ENCODE measurements at regions not wholly inside any gene's neighbourhood (a gene's known extent, or its start where the extent isn't known, plus 50 kb on each side); places are given as distances from the start of the nearest gene placed in this dataset.

DNA sequence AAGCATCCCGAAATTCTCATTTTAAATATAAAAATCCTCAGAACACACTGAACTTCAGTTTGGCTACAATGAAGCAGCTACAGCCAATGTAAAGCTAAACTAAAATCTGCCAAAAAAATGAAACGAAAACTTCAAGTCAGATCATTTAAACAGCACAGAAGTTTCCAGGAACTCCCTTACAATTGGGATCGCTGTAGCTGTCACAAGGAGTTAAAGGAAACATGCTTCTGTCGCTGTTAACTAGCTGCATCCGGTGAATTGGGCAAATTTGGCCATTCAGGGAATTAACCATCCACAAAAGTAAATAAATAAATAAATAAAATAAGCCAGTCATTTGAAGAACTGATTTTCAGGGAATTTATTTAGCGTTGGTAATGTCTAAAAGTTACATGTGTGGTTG, 77.0 kb upstream of the PEG3 start:
- TF ChIP-seq EZH2 (optimal IDR thresholded peaks at IDR 0.05; ENCODE audit: low read depth, low read length) = no peak
- TF ChIP-seq, protein P1, sequence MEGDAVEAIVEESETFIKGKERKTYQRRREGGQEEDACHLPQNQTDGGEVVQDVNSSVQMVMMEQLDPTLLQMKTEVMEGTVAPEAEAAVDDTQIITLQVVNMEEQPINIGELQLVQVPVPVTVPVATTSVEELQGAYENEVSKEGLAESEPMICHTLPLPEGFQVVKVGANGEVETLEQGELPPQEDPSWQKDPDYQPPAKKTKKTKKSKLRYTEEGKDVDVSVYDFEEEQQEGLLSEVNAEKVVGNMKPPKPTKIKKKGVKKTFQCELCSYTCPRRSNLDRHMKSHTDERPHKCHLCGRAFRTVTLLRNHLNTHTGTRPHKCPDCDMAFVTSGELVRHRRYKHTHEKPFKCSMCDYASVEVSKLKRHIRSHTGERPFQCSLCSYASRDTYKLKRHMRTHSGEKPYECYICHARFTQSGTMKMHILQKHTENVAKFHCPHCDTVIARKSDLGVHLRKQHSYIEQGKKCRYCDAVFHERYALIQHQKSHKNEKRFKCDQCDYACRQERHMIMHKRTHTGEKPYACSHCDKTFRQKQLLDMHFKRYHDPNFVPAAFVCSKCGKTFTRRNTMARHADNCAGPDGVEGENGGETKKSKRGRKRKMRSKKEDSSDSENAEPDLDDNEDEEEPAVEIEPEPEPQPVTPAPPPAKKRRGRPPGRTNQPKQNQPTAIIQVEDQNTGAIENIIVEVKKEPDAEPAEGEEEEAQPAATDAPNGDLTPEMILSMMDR (IDR thresholded peaks at IDR 0.05; ENCODE audit: low read length) = no peak
- TF ChIP-seq EZH2phosphoT487 (IDR thresholded peaks at IDR 0.05; ENCODE audit: low read length) = no peak
